K562 (cell line): ENCODE measurements at regions not wholly inside any gene's neighbourhood (a gene's known extent, or its start where the extent isn't known, plus 50 kb on each side); places are given as distances from the start of the nearest gene placed in this dataset.

Experiments used
- DPF2 ChIP-seq: fragments of 450-650 bp; IDR thresholded peaks from 2 replicates; pipeline ENCODE4 v1.6.1; 2016
- GATA2 ChIP-seq: sonication (generic); formaldehyde crosslinking; IDR thresholded peaks from 2 replicates; pipeline ENCODE4 v1.4.0; 2020; ENCODE audit warnings: mild to moderate bottlenecking, missing genetic modification reagents
- MBD2 ChIP-seq: sonication (generic); IDR thresholded peaks from 2 replicates; pipeline ENCODE4 v1.6.1; 2016; ENCODE audit warnings: low read depth, borderline replicate concordance
- NR3C1 ChIP-seq: sonication (generic); formaldehyde crosslinking; IDR thresholded peaks from 2 replicates; pipeline ENCODE4 v1.8.1; 2022; ENCODE audit warnings: missing genetic modification reagents
- ZNF324 ChIP-seq: fragments of 250-450 bp; sonication (Bioruptor Pico); IDR thresholded peaks from 2 replicates; pipeline ENCODE4 v1.4.0; 2020; ENCODE audit warnings: mild to moderate bottlenecking
- TF ChIP-seq, protein P1 (sequence below): sonication (generic); formaldehyde crosslinking; IDR thresholded peaks from 2 replicates; pipeline ENCODE4 v1.8.0; 2022; ENCODE audit warnings: mild to moderate bottlenecking, missing genetic modification reagents
- TF ChIP-seq, protein P2 (sequence below), 3 experiments: IDR thresholded peaks in 2 of 3; conservative IDR thresholded peaks in 1 of 3; 2 replicates each; pipeline ENCODE4 v1.5.1; 2011 to 2012; ENCODE audit warnings: low read length in 3 of 3, mild to moderate bottlenecking in 3 of 3, control low read depth in 2 of 3, improper control_type of control experiment in 1 of 3, inconsistent platforms in 1 of 3, low read depth in 1 of 3, mixed read lengths in 1 of 3, moderate library complexity in 1 of 3; ENCODE audit not compliant: insufficient read depth in 2 of 3
- TF ChIP-seq, protein P3 (sequence below): fragments of 450-650 bp; IDR thresholded peaks from 2 replicates; pipeline ENCODE4 v1.6.1; 2016; ENCODE audit warnings: borderline replicate concordance

DNA sequence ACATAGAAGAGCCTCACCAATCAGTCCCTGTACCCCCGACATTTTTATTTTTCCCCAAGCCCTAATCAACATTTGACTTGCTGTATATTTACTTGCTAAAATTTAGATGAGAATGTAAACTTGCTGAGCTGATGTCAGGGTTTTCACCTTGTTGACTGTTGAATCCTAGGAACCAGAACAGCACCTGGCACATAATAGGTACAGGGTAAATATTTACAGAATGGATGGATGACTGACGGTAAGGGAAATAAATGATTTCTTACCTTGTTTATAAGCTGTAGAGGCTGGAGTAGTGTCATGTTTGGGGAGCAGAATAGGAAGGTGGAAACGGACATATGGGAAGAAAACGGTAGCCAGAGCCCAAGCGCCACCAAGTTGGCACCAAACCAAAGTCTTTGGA is 107.0 kb upstream of the NUDT12 start:
- TF ChIP-seq, protein P1, sequence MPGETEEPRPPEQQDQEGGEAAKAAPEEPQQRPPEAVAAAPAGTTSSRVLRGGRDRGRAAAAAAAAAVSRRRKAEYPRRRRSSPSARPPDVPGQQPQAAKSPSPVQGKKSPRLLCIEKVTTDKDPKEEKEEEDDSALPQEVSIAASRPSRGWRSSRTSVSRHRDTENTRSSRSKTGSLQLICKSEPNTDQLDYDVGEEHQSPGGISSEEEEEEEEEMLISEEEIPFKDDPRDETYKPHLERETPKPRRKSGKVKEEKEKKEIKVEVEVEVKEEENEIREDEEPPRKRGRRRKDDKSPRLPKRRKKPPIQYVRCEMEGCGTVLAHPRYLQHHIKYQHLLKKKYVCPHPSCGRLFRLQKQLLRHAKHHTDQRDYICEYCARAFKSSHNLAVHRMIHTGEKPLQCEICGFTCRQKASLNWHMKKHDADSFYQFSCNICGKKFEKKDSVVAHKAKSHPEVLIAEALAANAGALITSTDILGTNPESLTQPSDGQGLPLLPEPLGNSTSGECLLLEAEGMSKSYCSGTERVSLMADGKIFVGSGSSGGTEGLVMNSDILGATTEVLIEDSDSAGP (CRISPR knock-in tag), result no peak
- TF ChIP-seq, protein P2, sequence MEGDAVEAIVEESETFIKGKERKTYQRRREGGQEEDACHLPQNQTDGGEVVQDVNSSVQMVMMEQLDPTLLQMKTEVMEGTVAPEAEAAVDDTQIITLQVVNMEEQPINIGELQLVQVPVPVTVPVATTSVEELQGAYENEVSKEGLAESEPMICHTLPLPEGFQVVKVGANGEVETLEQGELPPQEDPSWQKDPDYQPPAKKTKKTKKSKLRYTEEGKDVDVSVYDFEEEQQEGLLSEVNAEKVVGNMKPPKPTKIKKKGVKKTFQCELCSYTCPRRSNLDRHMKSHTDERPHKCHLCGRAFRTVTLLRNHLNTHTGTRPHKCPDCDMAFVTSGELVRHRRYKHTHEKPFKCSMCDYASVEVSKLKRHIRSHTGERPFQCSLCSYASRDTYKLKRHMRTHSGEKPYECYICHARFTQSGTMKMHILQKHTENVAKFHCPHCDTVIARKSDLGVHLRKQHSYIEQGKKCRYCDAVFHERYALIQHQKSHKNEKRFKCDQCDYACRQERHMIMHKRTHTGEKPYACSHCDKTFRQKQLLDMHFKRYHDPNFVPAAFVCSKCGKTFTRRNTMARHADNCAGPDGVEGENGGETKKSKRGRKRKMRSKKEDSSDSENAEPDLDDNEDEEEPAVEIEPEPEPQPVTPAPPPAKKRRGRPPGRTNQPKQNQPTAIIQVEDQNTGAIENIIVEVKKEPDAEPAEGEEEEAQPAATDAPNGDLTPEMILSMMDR (IDR thresholded peaks at IDR 0.05 in 2 of 3, conservative IDR thresholded peaks at IDR 0.05 in 1 of 3; ENCODE audit: insufficient read depth in 2 of 3, low read depth in 1 of 3, low read length in 3 of 3), result no peak
- TF ChIP-seq DPF2 (no peak), NR3C1 (CRISPR knock-in tag) (no peak), GATA2 (no peak), MBD2 (no peak), ZNF324 (CRISPR knock-in tag) (no peak)
- TF ChIP-seq, protein P3, sequence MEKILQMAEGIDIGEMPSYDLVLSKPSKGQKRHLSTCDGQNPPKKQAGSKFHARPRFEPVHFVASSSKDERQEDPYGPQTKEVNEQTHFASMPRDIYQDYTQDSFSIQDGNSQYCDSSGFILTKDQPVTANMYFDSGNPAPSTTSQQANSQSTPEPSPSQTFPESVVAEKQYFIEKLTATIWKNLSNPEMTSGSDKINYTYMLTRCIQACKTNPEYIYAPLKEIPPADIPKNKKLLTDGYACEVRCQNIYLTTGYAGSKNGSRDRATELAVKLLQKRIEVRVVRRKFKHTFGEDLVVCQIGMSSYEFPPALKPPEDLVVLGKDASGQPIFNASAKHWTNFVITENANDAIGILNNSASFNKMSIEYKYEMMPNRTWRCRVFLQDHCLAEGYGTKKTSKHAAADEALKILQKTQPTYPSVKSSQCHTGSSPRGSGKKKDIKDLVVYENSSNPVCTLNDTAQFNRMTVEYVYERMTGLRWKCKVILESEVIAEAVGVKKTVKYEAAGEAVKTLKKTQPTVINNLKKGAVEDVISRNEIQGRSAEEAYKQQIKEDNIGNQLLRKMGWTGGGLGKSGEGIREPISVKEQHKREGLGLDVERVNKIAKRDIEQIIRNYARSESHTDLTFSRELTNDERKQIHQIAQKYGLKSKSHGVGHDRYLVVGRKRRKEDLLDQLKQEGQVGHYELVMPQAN, result no peak
